T-helper 1 cell treated with Interleukin-12 subunit alpha and Interleukin-12 subunit beta and Interleukin-4 antibody, amounts not matched to agents 30 ng/mL and 1 ng/mL, for 36 hours (primary cell): ENCODE measurements at regions not wholly inside any gene's neighbourhood (a gene's known extent, or its start where the extent isn't known, plus 50 kb on each side); places are given as distances from the start of the nearest gene placed in this dataset.

Source experiments
- intact Hi-C: fragments of 100-400 bp; cut with micrococcal nuclease; formaldehyde crosslinking; loops from one replicate; pipeline ENCODE4 v1.15.1; 2024

DNA sequence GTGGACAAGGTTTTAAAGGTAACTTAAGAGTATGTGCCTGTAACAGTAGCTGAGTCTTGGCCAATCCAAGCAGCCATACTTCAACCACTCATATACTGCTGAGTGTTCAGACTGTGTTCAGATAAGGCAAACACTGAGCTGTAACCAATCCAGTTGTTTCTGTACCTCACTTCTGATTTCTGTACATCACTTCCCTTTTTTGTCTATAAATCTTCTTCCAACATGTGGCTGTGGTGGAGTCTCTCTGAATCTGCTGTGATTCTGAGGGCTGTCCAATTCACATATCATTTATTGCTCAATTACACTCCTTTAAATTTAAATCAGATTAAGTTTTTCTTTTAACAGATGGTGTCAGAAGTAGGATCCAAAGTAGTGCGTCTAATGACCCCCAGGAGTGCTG, 149.5 kb upstream of the PHF14 start:
- intact Hi-C loops: no loop called here

DNA sequence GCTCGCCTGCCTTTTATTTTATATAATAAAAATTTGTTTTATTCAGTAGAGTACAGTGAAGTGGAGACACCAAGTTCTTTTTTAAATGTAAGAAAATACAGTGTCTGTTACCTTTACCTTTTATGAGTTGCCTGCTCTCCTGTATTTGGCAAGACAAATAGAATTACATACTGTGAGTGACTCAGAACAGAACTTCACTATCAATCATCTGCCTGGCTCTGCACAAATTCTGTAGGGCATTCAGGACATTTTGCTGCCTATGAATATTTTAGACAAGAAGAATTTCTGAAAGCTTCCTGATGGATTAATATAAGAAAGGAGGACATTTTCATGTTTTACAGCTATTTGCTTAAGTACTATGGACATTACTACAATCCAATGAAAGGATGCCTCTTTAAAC, 135.4 kb upstream of the PHF14 start:
- intact Hi-C loops: no loop called here

DNA sequence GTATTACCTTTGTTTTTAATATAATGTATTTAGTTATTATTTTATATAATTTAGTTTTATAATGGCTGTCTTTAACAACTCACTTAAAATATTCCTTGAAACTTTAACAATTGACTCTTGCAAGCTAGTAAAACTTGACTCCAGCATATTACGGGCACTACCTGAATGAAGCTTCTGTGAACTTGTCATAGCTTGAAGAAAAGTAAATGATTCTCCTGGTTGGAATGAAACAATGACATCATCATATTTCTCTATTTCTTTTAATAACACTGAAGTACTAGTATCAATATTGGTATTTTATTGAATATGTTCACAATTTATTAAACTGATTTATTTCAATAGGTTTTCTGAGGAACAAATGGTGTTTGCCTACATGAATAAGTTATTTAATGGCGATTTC, 128.4 kb upstream of the PHF14 start:
- intact Hi-C loops: no loop called here

DNA sequence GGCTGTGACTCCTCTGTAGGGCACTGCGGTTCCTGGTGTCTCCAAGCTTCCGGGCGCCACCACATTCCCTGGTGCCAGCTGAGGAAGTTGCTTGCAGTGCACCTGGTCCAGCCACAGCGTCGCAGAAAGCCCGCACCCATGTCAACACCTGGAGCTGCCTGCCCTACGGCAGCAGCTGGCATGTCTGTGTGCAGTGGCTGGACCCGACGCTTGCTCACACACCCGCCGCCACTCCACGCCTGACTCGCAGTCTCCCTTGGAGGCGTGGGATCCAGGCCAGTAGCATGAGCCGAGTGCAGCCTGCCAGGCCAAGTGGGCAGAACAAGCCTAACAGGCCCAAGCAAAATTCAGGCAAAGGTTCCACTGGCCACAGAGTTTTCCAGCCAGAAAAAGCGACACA, 118.1 kb upstream of the PHF14 start:
- intact Hi-C loops: no loop called here

DNA sequence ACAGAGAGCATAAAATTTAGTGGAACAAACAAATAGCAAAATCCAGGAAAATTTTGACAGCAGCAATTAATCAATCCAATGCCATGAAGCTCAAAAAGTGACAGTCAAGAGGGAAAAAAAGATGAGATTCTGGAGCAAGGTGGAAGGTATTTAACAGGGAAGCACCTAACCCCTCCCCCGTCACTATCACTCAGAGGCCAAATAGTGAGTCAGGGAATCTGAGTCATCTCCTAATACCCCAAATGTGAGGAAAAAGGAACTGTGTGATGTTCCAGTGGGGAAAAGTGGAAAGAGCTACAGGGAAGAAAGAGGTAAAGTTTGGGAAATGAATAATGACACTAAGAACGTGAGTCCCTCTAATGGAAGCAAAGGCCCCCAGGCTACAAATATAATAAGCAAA, 113.2 kb upstream of the PHF14 start:
- intact Hi-C loops: no loop called here

DNA sequence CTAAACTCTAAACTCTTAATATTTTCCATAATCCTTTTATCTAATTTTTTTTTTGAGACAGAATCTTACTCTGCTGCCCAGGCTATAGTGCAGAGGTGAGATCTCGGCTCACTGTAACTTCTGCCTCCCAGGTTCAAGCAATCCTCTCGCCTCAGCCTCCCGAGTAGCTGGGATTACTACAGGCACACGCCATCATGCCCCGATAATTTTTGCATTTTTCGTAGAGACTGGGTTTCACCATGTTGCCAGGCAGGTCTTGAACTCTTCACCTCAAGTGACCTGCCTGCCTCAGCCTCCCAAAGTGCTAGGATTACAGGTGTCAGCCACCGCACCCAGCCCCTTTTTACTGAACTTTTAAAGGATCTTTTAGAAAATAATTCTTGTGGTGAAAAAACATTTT, 110.2 kb upstream of the PHF14 start:
- intact Hi-C loops: no loop called here

DNA sequence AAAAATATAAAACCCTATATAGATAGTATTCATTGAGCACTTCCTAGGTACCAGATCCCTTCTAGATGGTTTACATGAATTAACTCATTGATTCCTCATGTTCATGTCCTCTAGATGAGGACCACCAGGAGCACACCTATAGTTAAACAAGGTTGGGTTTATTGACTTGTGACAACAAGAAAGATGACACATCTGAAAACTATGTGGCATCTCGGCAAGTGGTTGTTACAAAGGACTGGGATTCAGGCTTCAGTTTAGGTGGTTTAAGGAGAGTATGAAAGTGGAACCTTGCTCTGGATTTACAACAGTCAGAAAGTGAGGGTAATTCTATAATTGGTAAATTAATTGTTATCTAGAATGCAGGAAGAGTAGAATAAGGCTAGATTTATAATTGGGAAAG, 99.0 kb upstream of the PHF14 start:
- intact Hi-C loops: no loop called here

DNA sequence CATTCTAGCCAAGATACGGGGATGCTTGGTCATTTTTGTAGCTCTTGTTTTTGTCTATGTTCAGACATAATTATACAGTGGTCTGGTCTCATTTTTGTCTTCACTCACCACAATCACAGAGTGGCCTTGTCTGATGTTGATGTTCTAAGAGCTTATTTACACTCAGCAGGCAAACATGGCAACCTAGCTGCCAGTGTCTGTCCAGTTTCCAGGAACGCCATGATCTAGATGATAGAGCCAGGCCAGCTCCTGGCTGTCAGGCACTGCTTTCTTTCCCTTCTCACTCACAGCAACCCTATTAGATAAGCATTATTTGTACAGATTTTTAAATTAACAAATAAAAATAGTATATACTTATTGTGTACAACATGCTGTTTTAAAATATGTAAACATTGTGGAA, 98.6 kb upstream of the PHF14 start:
- intact Hi-C loops: no loop called here

DNA sequence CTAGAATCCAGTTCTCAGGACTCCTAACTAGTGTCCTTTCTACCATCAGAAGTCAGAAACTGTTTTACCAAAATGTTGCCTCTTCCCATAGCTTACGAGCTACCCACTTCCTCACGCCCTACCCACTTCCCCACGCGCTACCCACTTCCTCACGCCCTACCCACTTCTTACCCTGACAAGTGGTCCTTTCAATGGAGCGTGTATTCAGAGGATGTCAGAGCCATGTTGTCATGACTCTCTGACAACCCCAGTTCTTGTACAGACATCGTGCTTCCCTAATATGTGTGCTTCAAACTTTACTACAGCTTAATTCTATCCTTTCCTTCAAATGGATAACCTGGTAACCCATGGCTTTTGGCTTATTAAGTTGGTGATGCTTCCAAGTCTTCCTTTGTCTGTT, 84.8 kb upstream of the PHF14 start:
- intact Hi-C loops: loop anchor here (1.0 to 10.0 kb wide), 5 partner anchors 52 to 477 kb away; a partner anchor contains a TSS

DNA sequence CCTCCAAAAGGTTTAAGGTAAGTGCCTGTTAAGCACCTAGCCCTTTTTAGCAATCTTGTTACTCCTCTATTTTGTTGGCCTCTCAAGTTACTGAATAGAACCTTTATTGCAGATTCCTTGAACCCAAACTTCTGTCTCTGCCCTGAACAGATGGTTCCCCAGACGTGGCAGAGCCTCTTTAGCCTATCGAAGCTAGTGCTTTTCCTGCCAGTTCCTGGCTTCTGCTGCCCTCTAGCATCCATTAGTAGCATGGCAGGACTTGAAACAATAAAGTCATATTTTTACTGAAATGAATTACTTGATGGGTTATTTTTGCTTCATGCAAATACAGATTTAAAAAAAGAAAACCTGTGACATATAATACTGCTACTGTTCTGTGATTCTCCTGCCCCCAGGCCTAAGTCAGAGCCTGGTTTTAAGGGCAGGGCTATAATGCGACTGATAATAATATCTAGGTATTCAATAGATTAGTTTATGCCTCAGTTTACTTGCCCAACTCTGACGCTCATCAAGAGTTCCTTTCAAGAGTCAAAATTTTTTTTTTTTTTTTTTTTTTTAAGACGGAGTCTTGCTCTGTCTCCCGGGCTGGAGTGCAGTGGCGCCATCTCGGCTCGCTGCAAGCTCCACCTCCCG, 84.3 kb upstream of the PHF14 start:
- intact Hi-C loops: loop anchor here (1.0 to 10.0 kb wide), 5 partner anchors 51 to 477 kb away; a partner anchor contains a TSS

DNA sequence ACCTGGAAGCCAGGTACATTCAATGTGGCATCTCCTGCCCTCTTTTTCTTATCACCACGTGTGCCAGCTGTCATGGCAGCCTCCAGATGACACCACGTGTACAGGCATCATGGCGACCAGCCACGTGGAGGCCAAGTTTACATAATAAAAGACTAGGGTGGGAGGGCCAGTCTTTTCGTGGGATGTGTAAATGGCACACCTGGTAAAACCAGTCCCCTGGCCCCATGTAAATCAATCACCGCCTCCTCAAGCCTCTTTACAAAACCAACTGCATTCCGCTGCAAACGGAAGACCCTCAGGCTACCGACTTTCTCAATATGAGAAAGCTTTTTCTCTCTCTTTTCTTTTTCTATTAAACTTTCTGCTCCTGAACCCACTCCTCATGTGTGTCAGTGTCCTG, 65.1 kb upstream of the PHF14 start:
- intact Hi-C loops: no loop called here

DNA sequence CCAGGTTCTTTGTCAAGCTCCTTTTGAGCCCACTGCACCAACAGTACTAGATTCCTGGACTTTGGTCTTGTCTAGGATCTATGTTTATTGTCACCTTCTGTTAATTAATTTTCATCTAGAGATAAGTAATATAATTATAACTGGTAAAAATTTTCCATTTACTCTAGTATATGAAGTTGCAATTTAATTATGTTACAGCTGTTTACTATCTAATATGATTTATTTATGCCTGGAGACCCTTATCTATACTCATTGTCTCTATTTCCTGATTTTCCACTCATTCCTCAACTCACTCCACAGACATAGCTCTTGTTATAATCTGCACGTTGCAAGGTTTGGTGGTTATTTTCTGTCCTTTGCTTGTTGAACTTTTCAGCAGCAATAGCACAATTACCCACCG, 63.2 kb upstream of the PHF14 start:
- intact Hi-C loops: no loop called here

DNA sequence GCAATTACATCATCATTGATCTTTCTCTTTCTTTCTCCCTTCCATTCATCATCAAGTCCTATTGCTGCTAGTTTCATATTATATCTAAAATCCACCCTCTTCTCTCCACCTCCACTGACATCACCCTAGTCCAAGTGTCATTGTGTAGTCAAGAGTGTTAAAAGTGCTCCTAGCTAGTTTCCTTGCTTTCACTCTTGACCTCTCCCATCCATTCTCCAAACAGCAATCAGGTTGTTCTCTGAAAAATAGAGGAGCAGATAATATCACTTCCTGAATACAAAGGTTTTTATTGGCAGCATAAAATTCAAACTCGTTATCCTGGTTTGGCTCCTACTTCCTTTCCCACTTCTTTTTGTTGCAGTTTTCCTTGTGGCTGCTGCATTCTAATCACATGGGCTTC, 61.6 kb upstream of the PHF14 start:
- intact Hi-C loops: no loop called here

DNA sequence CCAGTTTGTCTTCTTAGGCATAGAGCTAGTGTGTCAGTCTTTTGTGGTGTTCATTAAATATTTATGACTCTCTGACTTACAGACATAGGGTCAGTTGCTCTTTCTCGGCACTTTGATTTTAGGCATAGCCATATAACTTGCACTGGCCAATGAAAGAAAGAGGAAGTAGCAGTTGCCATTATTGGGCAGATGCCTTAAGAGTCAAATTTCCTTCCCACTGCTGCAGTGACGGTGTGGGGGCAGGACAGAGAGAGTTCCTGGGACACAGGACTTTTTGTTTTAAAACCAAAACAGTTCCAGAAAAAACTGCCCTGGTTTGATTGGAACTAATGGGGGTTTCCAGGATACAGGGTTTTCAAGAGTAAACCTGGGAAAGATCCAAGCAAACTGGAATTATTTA, 60.2 kb upstream of the PHF14 start:
- intact Hi-C loops: no loop called here

DNA sequence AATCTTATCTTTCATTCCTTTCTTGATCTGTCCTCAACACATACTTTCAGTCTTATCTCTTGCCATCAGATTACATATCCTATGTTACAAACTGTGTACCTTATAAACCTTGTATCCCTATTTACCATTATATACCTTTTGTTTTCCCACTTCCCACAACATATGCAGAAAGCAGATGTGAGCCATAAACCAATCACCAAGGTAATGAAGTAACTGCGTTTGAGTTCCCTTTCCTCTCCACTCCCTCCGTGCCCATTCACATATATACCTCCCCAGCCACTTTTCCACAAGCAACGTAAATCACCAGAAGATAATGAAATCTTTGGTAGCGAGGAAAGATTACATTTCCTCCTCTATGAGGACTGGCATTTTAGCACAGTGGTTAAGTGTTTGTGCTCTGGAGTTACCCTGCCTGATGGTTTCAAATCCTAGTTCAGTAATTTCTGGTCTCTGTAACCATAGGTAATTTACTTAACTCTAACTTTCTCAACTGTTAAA, 55.5 kb upstream of the PHF14 start:
- intact Hi-C loops: no loop called here

DNA sequence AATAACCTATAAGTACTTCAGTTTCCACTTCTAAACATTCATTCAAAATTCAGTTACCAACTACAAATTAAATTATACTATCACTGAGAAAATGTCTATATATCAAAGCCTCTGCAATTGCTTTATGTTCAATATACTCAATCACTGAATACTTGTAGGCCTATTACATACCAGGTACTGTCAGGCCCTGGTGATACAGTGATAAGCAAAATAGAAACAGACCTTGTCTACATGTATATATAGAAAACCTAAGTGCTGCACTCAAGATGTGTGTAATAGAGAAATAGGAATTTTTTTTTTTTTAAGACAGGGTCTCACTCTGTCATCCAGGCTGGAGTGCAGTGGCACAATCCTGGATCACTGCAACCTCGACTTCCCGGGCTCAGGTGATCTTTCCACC, 53.7 kb upstream of the PHF14 start:
- intact Hi-C loops: no loop called here
